ENCODE measurements at regions not wholly inside any gene's neighbourhood (a gene's known extent, or its start where the extent isn't known, plus 50 kb on each side); places are given as distances from the start of the nearest gene placed in this dataset.
A peak's percentile ranks its signal among the peaks of the same experiment; 100 is the strongest.

- no peak for TF ChIP-seq ZBTB40 (IDR thresholded peaks at IDR 0.05)
- no peak for TF ChIP-seq ZBTB40 (CRISPR knock-in tag; IDR thresholded peaks at IDR 0.05)
- no peak for TF ChIP-seq ZNF431 (CRISPR knock-in tag; IDR thresholded peaks at IDR 0.05; ENCODE audit: borderline replicate concordance, low read depth)
- TF ChIP-seq NFE2 (CRISPR knock-in tag; IDR thresholded peaks at IDR 0.05) = 0 out of 2 replicates have a peak, but pooled peaks have one; percentile 21
- TF ChIP-seq JUND (CRISPR knock-in tag; IDR thresholded peaks at IDR 0.05) = peak; percentile 74; the same call in 1 of the 2 replicates
- peak; percentile 70 for TF ChIP-seq XRCC5 (optimal IDR thresholded peaks at IDR 0.05; ENCODE audit: low read length)
- peak; percentile 30; the same call in 1 of the 2 replicates for TF ChIP-seq ETV5 (CRISPR knock-in tag; IDR thresholded peaks at IDR 0.05; ENCODE audit: borderline replicate concordance)
- TF ChIP-seq FOXA3 (CRISPR knock-in tag; IDR thresholded peaks at IDR 0.05) = peak; percentile 95
- peak; percentile 63; the same call in 1 of the 2 replicates for TF ChIP-seq JUNB (CRISPR knock-in tag; IDR thresholded peaks at IDR 0.05; ENCODE audit: borderline replicate concordance)
- peak; percentile 83 for TF ChIP-seq FOSL1 (CRISPR knock-in tag; IDR thresholded peaks at IDR 0.05; ENCODE audit: borderline replicate concordance)
- peak; percentile 74; the same call in 1 of the 2 replicates for TF ChIP-seq JUN (CRISPR knock-in tag; IDR thresholded peaks at IDR 0.05)
- peak; percentile 33; the same call in 1 of the 2 replicates for TF ChIP-seq HMG20A (CRISPR knock-in tag; IDR thresholded peaks at IDR 0.05; ENCODE audit: borderline replicate concordance)
- TF ChIP-seq HDAC1 (CRISPR knock-in tag; IDR thresholded peaks at IDR 0.05) = no peak
- no peak for TF ChIP-seq FOXA1 (IDR thresholded peaks at IDR 0.05)
- TF ChIP-seq FOXA1 (CRISPR knock-in tag; IDR thresholded peaks at IDR 0.05) = peak; percentile 94
- no peak for TF ChIP-seq SMAD3 (CRISPR knock-in tag; IDR thresholded peaks at IDR 0.05)
- TF ChIP-seq RBM39 (IDR thresholded peaks at IDR 0.05; ENCODE audit: low read depth, low read length, poor library complexity, severe bottlenecking) = no peak
- peak; percentile 85 for TF ChIP-seq ATF3 (CRISPR knock-in tag; IDR thresholded peaks at IDR 0.05)
- no peak for TF ChIP-seq RNF2 (conservative IDR thresholded peaks at IDR 0.05; ENCODE audit: low read depth)
- TF ChIP-seq MIER2 (CRISPR knock-in tag; IDR thresholded peaks at IDR 0.05) = peak; percentile 89
Observed at GRCh38 chr17:45705123-45706009, 78.8 kb upstream of the CRHR1 start (continued).
